SK-N-SH treated with all-trans-retinoic acid at 6 μM for 48 hours (cell line): ENCODE measurements at regions not wholly inside any gene's neighbourhood (a gene's known extent, or its start where the extent isn't known, plus 50 kb on each side); places are given as distances from the start of the nearest gene placed in this dataset.

ENCODE experiments used
- ATAC-seq: fragments of 200-7000 bp; cut with Tn5 transposase; 3 replicates; pipeline ENCODE4 v1.9.1; 2020; ENCODE audit warnings: mild to moderate bottlenecking, moderate library complexity
- CSDC2 ChIP-seq: fragments of 250-450 bp; sonication (Bioruptor Pico); IDR thresholded peaks from 2 replicates; pipeline ENCODE4 v1.5.0; 2020; ENCODE audit warnings: mild to moderate bottlenecking, moderate library complexity
- ESRRG ChIP-seq: fragments of 250-450 bp; sonication (Bioruptor Pico); IDR thresholded peaks from 2 replicates; pipeline ENCODE4 v1.6.1; 2021; ENCODE audit warnings: mild to moderate bottlenecking
- GLIS3 ChIP-seq: fragments of 250-450 bp; sonication (Bioruptor Pico); IDR thresholded peaks from 2 replicates; pipeline ENCODE4 v1.5.0; 2020; ENCODE audit warnings: mild to moderate bottlenecking, moderate library complexity
- ISL1 ChIP-seq: fragments of 250-450 bp; sonication (Bioruptor Pico); IDR thresholded peaks from 2 replicates; pipeline ENCODE4 v2.1.2; 2022; ENCODE audit warnings: mild to moderate bottlenecking, moderate library complexity
- OSR1 ChIP-seq: fragments of 250-450 bp; sonication (Bioruptor Pico); IDR thresholded peaks from 2 replicates; pipeline ENCODE4 v1.8.0; 2022; ENCODE audit warnings: moderate library complexity, mild to moderate bottlenecking, inconsistent platforms
- PPARA ChIP-seq: fragments of 250-450 bp; sonication (Bioruptor Pico); IDR thresholded peaks from 2 replicates; pipeline ENCODE4 v1.5.0; 2020; ENCODE audit warnings: mild to moderate bottlenecking, borderline replicate concordance
- RARB ChIP-seq: fragments of 250-450 bp; sonication (Bioruptor Pico); IDR thresholded peaks from 2 replicates; pipeline ENCODE4 v1.8.0; 2021; ENCODE audit warnings: mild to moderate bottlenecking, moderate library complexity
- SNAI2 ChIP-seq: fragments of 250-450 bp; sonication (Bioruptor Pico); IDR thresholded peaks from 2 replicates; pipeline ENCODE4 v1.5.0; 2020; ENCODE audit warnings: mild to moderate bottlenecking, moderate library complexity
- TCF4 ChIP-seq: fragments of 250-450 bp; sonication (Bioruptor Pico); IDR thresholded peaks from 2 replicates; pipeline ENCODE4 v1.8.0; 2021; ENCODE audit warnings: mild to moderate bottlenecking, moderate library complexity, borderline replicate concordance
- TOX ChIP-seq: fragments of 250-450 bp; sonication (Bioruptor Pico); IDR thresholded peaks from 2 replicates; pipeline ENCODE4 v1.8.0; 2021; ENCODE audit warnings: mild to moderate bottlenecking, moderate library complexity, borderline replicate concordance
- ZC3H10 ChIP-seq: fragments of 250-450 bp; sonication (Bioruptor Pico); IDR thresholded peaks from 2 replicates; pipeline ENCODE4 v1.5.1; 2021; ENCODE audit warnings: mild to moderate bottlenecking, moderate library complexity
- ZFP3 ChIP-seq: fragments of 250-450 bp; sonication (Bioruptor Pico); IDR thresholded peaks from 2 replicates; pipeline ENCODE4 v1.5.0; 2020; ENCODE audit warnings: mild to moderate bottlenecking, moderate library complexity
- ZFP30 ChIP-seq: fragments of 450-650 bp; formaldehyde crosslinking; IDR thresholded peaks from 2 replicates; pipeline ENCODE4 v1.5.0; 2022; ENCODE audit warnings: mild to moderate bottlenecking, moderate library complexity
- ZNF565 ChIP-seq: fragments of 450-650 bp; formaldehyde crosslinking; conservative IDR thresholded peaks from 2 replicates; pipeline ENCODE4 v1.5.0; 2020; ENCODE audit warnings: low read depth, mild to moderate bottlenecking, moderate library complexity
- ZNF70 ChIP-seq: fragments of 450-650 bp; formaldehyde crosslinking; IDR thresholded peaks from 2 replicates; pipeline ENCODE4 v1.5.0; 2020; ENCODE audit warnings: mild to moderate bottlenecking, moderate library complexity
- ZNF8 ChIP-seq: fragments of 450-650 bp; formaldehyde crosslinking; IDR thresholded peaks from 2 replicates; pipeline ENCODE4 v1.5.0; 2020; ENCODE audit warnings: mild to moderate bottlenecking, moderate library complexity
- TF ChIP-seq, protein P1 (sequence below): fragments of 250-450 bp; sonication (Bioruptor Pico); IDR thresholded peaks from 2 replicates; pipeline ENCODE4 v1.8.0; 2021; ENCODE audit warnings: low read depth, mild to moderate bottlenecking, moderate library complexity, borderline replicate concordance
- TF ChIP-seq, protein P2 (sequence below): fragments of 250-450 bp; sonication (Bioruptor Pico); IDR thresholded peaks from 2 replicates; pipeline ENCODE4 v1.5.0; 2020; ENCODE audit warnings: mild to moderate bottlenecking, moderate library complexity
- TF ChIP-seq, protein P3 (sequence below): fragments of 250-450 bp; sonication (Bioruptor Pico); IDR thresholded peaks from 2 replicates; pipeline ENCODE4 v1.8.0; 2020; ENCODE audit warnings: mild to moderate bottlenecking, moderate library complexity, borderline replicate concordance
- TF ChIP-seq, protein P4 (sequence below): fragments of 250-450 bp; sonication (Bioruptor Pico); IDR thresholded peaks from 2 replicates; pipeline ENCODE4 v1.5.1; 2020; ENCODE audit warnings: low read depth, mild to moderate bottlenecking, moderate library complexity
- TF ChIP-seq, protein P5 (sequence below): fragments of 250-450 bp; sonication (Bioruptor Pico); IDR thresholded peaks from 2 replicates; pipeline ENCODE4 v1.5.1; 2021; ENCODE audit warnings: mild to moderate bottlenecking, moderate library complexity

DNA sequence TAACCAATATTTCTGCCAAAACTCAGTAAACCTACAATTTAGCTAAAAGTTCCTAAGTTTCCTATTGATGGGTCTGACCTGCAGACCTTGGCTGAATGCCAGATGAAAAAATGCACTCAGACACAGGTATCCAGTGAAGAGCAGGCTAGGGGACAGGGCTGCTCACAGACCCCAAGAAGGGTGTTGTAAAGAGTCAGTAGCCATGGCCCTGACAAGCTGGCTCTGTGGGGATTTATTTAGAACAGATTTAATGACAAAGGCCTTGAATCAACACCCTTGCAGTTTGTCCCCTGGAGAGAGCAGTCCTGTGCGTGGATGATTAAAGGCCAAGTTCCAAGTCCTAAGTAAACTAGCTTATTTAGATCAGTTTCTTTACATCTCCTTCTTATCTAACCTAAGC lies 1243.2 kb upstream of the ADGRL4 start:
- no peak for TF ChIP-seq ZFP3 (CRISPR knock-in tag)

DNA sequence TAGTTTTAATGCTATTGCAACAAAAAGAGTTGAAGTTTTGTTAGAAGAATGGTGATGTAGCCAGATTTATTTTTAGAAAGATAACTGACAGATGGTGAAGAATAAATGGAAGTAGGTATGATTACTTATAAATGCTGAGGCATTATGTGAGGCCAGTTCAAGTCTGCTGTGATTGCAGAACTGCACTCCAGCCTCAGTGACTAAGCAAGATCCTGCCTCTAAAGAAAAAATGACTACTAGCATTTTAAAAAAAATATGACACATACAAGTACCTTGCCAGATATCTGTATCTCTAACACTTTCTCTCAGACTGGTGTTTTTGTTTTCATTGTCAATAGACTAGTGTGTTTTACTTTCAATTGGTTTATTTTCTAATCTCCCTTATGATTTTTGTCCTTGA lies 1242.4 kb upstream of the ADGRL4 start:
- no peak for TF ChIP-seq RARB (CRISPR knock-in tag)
- TF ChIP-seq GLIS3 (CRISPR knock-in tag): no peak
- TF ChIP-seq OSR1 (CRISPR knock-in tag): no peak
- no peak for TF ChIP-seq ESRRG (CRISPR knock-in tag)
- TF ChIP-seq PPARA (CRISPR knock-in tag): no peak
- TF ChIP-seq TCF4: no peak
- TF ChIP-seq ZNF8: no peak
- TF ChIP-seq, protein P1, sequence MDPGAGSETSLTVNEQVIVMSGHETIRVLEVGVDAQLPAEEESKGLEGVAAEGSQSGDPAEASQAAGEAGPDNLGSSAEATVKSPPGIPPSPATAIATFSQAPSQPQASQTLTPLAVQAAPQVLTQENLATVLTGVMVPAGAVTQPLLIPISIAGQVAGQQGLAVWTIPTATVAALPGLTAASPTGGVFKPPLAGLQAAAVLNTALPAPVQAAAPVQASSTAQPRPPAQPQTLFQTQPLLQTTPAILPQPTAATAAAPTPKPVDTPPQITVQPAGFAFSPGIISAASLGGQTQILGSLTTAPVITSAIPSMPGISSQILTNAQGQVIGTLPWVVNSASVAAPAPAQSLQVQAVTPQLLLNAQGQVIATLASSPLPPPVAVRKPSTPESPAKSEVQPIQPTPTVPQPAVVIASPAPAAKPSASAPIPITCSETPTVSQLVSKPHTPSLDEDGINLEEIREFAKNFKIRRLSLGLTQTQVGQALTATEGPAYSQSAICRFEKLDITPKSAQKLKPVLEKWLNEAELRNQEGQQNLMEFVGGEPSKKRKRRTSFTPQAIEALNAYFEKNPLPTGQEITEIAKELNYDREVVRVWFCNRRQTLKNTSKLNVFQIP (CRISPR knock-in tag): no peak
- TF ChIP-seq ZNF565: no peak
- no peak for TF ChIP-seq ZC3H10
- no peak for TF ChIP-seq TOX (CRISPR knock-in tag)
- TF ChIP-seq, protein P2, sequence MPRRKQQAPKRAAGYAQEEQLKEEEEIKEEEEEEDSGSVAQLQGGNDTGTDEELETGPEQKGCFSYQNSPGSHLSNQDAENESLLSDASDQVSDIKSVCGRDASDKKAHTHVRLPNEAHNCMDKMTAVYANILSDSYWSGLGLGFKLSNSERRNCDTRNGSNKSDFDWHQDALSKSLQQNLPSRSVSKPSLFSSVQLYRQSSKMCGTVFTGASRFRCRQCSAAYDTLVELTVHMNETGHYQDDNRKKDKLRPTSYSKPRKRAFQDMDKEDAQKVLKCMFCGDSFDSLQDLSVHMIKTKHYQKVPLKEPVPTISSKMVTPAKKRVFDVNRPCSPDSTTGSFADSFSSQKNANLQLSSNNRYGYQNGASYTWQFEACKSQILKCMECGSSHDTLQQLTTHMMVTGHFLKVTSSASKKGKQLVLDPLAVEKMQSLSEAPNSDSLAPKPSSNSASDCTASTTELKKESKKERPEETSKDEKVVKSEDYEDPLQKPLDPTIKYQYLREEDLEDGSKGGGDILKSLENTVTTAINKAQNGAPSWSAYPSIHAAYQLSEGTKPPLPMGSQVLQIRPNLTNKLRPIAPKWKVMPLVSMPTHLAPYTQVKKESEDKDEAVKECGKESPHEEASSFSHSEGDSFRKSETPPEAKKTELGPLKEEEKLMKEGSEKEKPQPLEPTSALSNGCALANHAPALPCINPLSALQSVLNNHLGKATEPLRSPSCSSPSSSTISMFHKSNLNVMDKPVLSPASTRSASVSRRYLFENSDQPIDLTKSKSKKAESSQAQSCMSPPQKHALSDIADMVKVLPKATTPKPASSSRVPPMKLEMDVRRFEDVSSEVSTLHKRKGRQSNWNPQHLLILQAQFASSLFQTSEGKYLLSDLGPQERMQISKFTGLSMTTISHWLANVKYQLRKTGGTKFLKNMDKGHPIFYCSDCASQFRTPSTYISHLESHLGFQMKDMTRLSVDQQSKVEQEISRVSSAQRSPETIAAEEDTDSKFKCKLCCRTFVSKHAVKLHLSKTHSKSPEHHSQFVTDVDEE (CRISPR knock-in tag): no peak
- TF ChIP-seq CSDC2 (CRISPR knock-in tag): no peak
- TF ChIP-seq, protein P3, sequence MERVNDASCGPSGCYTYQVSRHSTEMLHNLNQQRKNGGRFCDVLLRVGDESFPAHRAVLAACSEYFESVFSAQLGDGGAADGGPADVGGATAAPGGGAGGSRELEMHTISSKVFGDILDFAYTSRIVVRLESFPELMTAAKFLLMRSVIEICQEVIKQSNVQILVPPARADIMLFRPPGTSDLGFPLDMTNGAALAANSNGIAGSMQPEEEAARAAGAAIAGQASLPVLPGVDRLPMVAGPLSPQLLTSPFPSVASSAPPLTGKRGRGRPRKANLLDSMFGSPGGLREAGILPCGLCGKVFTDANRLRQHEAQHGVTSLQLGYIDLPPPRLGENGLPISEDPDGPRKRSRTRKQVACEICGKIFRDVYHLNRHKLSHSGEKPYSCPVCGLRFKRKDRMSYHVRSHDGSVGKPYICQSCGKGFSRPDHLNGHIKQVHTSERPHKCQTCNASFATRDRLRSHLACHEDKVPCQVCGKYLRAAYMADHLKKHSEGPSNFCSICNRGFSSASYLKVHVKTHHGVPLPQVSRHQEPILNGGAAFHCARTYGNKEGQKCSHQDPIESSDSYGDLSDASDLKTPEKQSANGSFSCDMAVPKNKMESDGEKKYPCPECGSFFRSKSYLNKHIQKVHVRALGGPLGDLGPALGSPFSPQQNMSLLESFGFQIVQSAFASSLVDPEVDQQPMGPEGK (CRISPR knock-in tag): no peak
- TF ChIP-seq, protein P4, sequence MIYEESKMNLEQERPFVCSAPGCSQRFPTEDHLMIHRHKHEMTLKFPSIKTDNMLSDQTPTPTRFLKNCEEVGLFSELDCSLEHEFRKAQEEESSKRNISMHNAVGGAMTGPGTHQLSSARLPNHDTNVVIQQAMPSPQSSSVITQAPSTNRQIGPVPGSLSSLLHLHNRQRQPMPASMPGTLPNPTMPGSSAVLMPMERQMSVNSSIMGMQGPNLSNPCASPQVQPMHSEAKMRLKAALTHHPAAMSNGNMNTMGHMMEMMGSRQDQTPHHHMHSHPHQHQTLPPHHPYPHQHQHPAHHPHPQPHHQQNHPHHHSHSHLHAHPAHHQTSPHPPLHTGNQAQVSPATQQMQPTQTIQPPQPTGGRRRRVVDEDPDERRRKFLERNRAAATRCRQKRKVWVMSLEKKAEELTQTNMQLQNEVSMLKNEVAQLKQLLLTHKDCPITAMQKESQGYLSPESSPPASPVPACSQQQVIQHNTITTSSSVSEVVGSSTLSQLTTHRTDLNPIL (CRISPR knock-in tag): no peak
- TF ChIP-seq ZNF70 (CRISPR knock-in tag): no peak
- TF ChIP-seq SNAI2 (CRISPR knock-in tag): no peak
- no peak for ATAC-seq

More for the DNA sequence above, 1243.2 kb upstream of the ADGRL4 start:
- no peak for ATAC-seq

DNA sequence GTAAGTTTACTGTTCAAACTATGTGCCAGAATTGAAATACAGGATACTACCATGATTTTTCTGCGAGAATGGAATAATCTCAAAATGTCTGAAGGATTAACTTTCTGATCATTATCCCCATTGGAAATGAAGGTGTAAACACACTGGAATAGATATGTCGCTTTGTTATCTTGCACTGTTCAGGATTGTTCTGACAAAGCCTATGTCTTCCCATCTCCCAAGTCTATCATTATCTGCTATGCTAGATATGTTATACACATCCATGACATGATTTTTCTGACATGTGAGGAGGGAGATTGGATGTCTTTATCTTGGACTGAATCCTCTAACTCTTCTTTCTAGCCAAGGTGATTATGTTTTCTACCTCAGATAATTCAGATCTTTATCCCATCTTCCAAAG lies 1239.3 kb upstream of the ADGRL4 start:
- TF ChIP-seq ISL1 (CRISPR knock-in tag): no peak
- TF ChIP-seq PPARA (CRISPR knock-in tag): no peak
- TF ChIP-seq, protein P3 (CRISPR knock-in tag): no peak
- TF ChIP-seq CSDC2 (CRISPR knock-in tag): no peak
- TF ChIP-seq RARB (CRISPR knock-in tag): no peak
- TF ChIP-seq GLIS3 (CRISPR knock-in tag): no peak
- no peak for TF ChIP-seq ZFP30
- TF ChIP-seq ZNF8: no peak
- TF ChIP-seq TOX (CRISPR knock-in tag): no peak
- TF ChIP-seq OSR1 (CRISPR knock-in tag): no peak
- TF ChIP-seq, protein P5, sequence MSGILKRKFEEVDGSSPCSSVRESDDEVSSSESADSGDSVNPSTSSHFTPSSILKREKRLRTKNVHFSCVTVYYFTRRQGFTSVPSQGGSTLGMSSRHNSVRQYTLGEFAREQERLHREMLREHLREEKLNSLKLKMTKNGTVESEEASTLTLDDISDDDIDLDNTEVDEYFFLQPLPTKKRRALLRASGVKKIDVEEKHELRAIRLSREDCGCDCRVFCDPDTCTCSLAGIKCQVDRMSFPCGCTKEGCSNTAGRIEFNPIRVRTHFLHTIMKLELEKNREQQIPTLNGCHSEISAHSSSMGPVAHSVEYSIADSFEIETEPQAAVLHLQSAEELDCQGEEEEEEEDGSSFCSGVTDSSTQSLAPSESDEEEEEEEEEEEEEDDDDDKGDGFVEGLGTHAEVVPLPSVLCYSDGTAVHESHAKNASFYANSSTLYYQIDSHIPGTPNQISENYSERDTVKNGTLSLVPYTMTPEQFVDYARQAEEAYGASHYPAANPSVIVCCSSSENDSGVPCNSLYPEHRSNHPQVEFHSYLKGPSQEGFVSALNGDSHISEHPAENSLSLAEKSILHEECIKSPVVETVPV (CRISPR knock-in tag): no peak
- no peak for TF ChIP-seq ZFP3 (CRISPR knock-in tag)
- TF ChIP-seq, protein P1 (CRISPR knock-in tag): no peak
- no peak for TF ChIP-seq ZC3H10
- no peak for TF ChIP-seq ZNF565
- no peak for ATAC-seq
